Neural crest cell (in vitro differentiated cells): ENCODE measurements at regions not wholly inside any gene's neighbourhood (a gene's known extent, or its start where the extent isn't known, plus 50 kb on each side); places are given as distances from the start of the nearest gene placed in this dataset.

Experiments
- DNase-seq: peaks from one replicate; pipeline ENCODE4 v3.0.0; 2021; ENCODE audit warnings: low read depth, mixed read lengths, low spot score
- H3K27ac Mint-ChIP-seq: one replicate; pipeline ENCODE4 v1.8.0; 2021; ENCODE audit warnings: mild to moderate bottlenecking, mixed read lengths; ENCODE audit not compliant: unreplicated experiment
- H3K27me3 Mint-ChIP-seq: 2 replicates; pipeline ENCODE4 v1.8.0; 2021; ENCODE audit warnings: low read depth, mild to moderate bottlenecking, mixed read lengths
- H3K36me3 Mint-ChIP-seq: 2 replicates; pipeline ENCODE4 v1.8.0; 2021; ENCODE audit warnings: low read depth, mild to moderate bottlenecking, mixed read lengths
- H3K4me1 Mint-ChIP-seq: 2 replicates; pipeline ENCODE4 v1.8.0; 2021; ENCODE audit warnings: mixed read lengths
- H3K4me3 Mint-ChIP-seq: one replicate; pipeline ENCODE4 v1.8.0; 2021; ENCODE audit warnings: mild to moderate bottlenecking, mixed read lengths
- H3K9me3 Mint-ChIP-seq: 2 replicates; pipeline ENCODE4 v1.8.0; 2021; ENCODE audit warnings: mixed read lengths
- TF ChIP-seq, protein P1 (sequence below): fragments of 200-600 bp; sonication (generic); conservative IDR thresholded peaks from 2 replicates; pipeline ENCODE4 v1.5.0; 2021; ENCODE audit warnings: antibody characterized with exemption, mild to moderate bottlenecking

DNA sequence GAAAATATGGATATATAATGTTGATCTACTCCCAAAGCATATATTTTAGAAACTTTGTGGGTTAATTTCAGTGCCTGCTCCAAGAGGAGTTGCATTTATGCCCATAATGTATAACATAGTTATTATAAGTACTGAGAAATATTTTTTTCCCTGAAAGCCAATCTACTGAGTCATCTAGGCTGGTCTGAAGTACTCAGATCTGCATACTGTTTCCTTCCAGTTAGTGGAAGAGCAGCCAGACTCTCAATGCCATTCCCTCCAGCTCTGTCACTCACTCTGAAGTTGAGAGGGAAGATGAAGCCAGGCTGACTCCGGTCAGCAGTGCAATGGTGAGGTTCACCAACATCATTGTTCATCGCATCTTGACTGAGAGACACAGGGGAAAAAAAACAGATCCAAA lies 505.1 kb downstream of the PPARGC1A start:
- Mint-ChIP-seq H3K27ac (no peak overlapping the region), H3K4me3 (no peak overlapping the region), H3K9me3 (no peaks in the 10 kb centered on the region), H3K36me3 (no peaks in the 10 kb centered on the region), H3K4me1 (no peaks in the 10 kb centered on the region), H3K27me3 (no peaks in the 10 kb centered on the region)
- TF ChIP-seq, protein P1, sequence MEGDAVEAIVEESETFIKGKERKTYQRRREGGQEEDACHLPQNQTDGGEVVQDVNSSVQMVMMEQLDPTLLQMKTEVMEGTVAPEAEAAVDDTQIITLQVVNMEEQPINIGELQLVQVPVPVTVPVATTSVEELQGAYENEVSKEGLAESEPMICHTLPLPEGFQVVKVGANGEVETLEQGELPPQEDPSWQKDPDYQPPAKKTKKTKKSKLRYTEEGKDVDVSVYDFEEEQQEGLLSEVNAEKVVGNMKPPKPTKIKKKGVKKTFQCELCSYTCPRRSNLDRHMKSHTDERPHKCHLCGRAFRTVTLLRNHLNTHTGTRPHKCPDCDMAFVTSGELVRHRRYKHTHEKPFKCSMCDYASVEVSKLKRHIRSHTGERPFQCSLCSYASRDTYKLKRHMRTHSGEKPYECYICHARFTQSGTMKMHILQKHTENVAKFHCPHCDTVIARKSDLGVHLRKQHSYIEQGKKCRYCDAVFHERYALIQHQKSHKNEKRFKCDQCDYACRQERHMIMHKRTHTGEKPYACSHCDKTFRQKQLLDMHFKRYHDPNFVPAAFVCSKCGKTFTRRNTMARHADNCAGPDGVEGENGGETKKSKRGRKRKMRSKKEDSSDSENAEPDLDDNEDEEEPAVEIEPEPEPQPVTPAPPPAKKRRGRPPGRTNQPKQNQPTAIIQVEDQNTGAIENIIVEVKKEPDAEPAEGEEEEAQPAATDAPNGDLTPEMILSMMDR: no peak
- no peak for DNase-seq

GRCh38 chr4:23382879-23383278 lies 507.0 kb downstream of the PPARGC1A start:
- Mint-ChIP-seq H3K27me3 (no peaks in the 10 kb centered on the region), H3K27ac (no peak overlapping the region), H3K36me3 (no peaks in the 10 kb centered on the region), H3K9me3 (no peaks in the 10 kb centered on the region), H3K4me3 (no peak overlapping the region), H3K4me1 (no peaks in the 10 kb centered on the region)
- TF ChIP-seq, protein P1: no peak
- no peak for DNase-seq

DNA sequence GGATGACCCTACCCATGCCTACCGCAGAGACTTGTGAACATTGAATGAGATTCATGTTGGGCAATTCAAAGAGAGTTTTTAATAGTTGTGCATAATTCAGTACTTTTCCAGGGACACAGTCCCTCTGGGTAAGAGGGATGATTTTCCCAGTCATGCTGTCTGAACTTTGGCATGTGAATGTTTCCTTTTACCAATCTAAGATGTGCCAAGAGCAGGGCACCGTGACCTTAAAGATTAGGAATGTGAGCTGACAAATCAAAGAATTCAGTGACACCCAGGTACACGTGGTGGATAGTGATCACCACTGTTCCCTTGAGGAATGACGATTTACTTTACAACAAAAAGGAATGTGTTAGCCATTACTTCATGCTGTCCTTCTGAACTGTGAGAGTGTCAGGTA lies 515.6 kb downstream of the PPARGC1A start:
- Mint-ChIP-seq H3K36me3 (no peaks in the 10 kb centered on the region), H3K27ac (no peak overlapping the region), H3K9me3 (peaks cover 7% of the 10 kb centered on the region), H3K27me3 (no peaks in the 10 kb centered on the region), H3K4me3 (no peak overlapping the region), H3K4me1 (peaks cover 19% of the 10 kb centered on the region)
- no peak for DNase-seq
- TF ChIP-seq, protein P1: no peak

DNA sequence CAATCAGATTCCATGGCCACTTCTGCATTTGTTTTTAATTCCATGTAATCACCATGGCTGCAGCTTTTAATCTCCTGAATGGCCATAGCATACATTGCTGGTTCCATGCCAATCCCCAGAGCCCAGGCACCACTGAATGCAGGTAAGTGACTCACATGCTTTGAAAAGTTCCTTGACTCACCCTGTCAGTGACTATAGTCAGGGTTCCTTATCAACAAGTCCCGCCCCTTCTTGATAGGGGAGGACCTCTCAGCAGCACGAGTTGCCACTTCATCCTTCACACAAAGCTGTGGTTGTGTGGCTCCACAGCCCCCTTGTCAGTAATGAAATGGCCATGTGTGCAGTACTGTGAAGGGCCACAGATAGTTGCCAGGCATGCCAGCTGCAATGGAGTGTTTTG lies 516.6 kb downstream of the PPARGC1A start:
- TF ChIP-seq, protein P1: no peak
- H3K4me3 Mint-ChIP-seq: no peak overlapping the region
- peaks cover 7% of the 10 kb centered on the region for H3K9me3 Mint-ChIP-seq
- no peak for DNase-seq
- no peaks in the 10 kb centered on the region for H3K27me3 Mint-ChIP-seq
- H3K4me1 Mint-ChIP-seq: peaks cover 24% of the 10 kb centered on the region
- peak overlapping the region; percentile 23 for H3K27ac Mint-ChIP-seq
- H3K36me3 Mint-ChIP-seq: no peaks in the 10 kb centered on the region

- H3K36me3 Mint-ChIP-seq: no peaks in the 10 kb centered on the region
Observed at GRCh38 chr4:23371533-23371932, 518.3 kb downstream of the PPARGC1A start.

More at GRCh38 chr4:23371533-23371932, 518.3 kb downstream of the PPARGC1A start:
- Mint-ChIP-seq H3K4me3 (no peak overlapping the region), H3K27ac (no peak overlapping the region), H3K27me3 (no peaks in the 10 kb centered on the region), H3K9me3 (peaks cover 5% of the 10 kb centered on the region), H3K4me1 (peaks cover 29% of the 10 kb centered on the region)
- TF ChIP-seq, protein P1: no peak
- no peak for DNase-seq
